HG02678 (cell line): ENCODE measurements at regions not wholly inside any gene's neighbourhood (a gene's known extent, or its start where the extent isn't known, plus 50 kb on each side); places are given as distances from the start of the nearest gene placed in this dataset.
"Not testable (repeated sequence)": the region's sequence is repeated elsewhere in the genome, so short reads cannot be mapped to it uniquely, and the experiment has no call there.

Source experiments
- ATAC-seq: cut with Tn5 transposase; IDR thresholded peaks from one replicate; pipeline ENCODE4 v1.9.1; 2021; ENCODE audit warnings: mild to moderate bottlenecking, moderate library complexity; ENCODE audit not compliant: unreplicated experiment

- no peak for ATAC-seq
These were observed 339.3 kb upstream of the INTU start for GRCh38 chr4:127293496-127293895.

GRCh38 chr4:127304356-127304755 lies 328.4 kb upstream of the INTU start:
- ATAC-seq = no peak

GRCh38 chr4:127307996-127308395 lies 324.8 kb upstream of the INTU start:
- no peak for ATAC-seq

- ATAC-seq = no peak
These were observed 323.2 kb upstream of the INTU start for GRCh38 chr4:127309369-127310102.

- no peak for ATAC-seq
These were observed 321.4 kb upstream of the INTU start for GRCh38 chr4:127311371-127311770.

GRCh38 chr4:127311924-127312323 lies 320.8 kb upstream of the INTU start:
- ATAC-seq = no peak

- no peak for ATAC-seq
These were observed 319.0 kb upstream of the INTU start for GRCh38 chr4:127313767-127314166.

- ATAC-seq = no peak
These were observed 305.3 kb upstream of the INTU start for GRCh38 chr4:127327491-127327890.

- no peak for ATAC-seq
These were observed 297.6 kb upstream of the INTU start for GRCh38 chr4:127335073-127335620.

- ATAC-seq = no peak
These were observed 297.0 kb upstream of the INTU start for GRCh38 chr4:127335732-127336131.

GRCh38 chr4:127343123-127343522 lies 289.6 kb upstream of the INTU start:
- not testable (repeated sequence) for ATAC-seq

GRCh38 chr4:127344071-127344470 lies 288.7 kb upstream of the INTU start:
- ATAC-seq = no peak

- no peak for ATAC-seq
These were observed 284.8 kb upstream of the INTU start for GRCh38 chr4:127347936-127348335.

GRCh38 chr4:127352220-127353113 lies 280.3 kb upstream of the INTU start:
- ATAC-seq = no peak

GRCh38 chr4:127355743-127356142 lies 277.0 kb upstream of the INTU start:
- no peak for ATAC-seq

GRCh38 chr4:127357765-127358164 lies 275.0 kb upstream of the INTU start:
- no peak for ATAC-seq

- no peak for ATAC-seq
These were observed 270.1 kb upstream of the INTU start for GRCh38 chr4:127362686-127363085.

GRCh38 chr4:127364397-127364796 lies 268.4 kb upstream of the INTU start:
- no peak for ATAC-seq

- no peak for ATAC-seq
These were observed 267.8 kb upstream of the INTU start for GRCh38 chr4:127364911-127365310.

- no peak for ATAC-seq
These were observed 262.2 kb upstream of the INTU start for GRCh38 chr4:127370604-127371003.

GRCh38 chr4:127379499-127379898 lies 253.3 kb upstream of the INTU start:
- no peak for ATAC-seq

GRCh38 chr4:127379948-127380347 lies 252.8 kb upstream of the INTU start:
- not testable (repeated sequence) for ATAC-seq
